Fibroblast of skin of left biceps (primary cell): ENCODE measurements at regions not wholly inside any gene's neighbourhood (a gene's known extent, or its start where the extent isn't known, plus 50 kb on each side); places are given as distances from the start of the nearest gene placed in this dataset.
A peak's percentile ranks its signal among the peaks of the same experiment; 100 is the strongest.
"Not testable (repeated sequence)": the region's sequence is repeated elsewhere in the genome, so short reads cannot be mapped to it uniquely, and the experiment has no call there.

Experiments
- DNase-seq, 2 experiments: peaks; one replicate each; pipeline ENCODE4 v3.0.0-alpha.2; 2013; ENCODE audit warnings: low read depth in 2 of 2

DNA sequence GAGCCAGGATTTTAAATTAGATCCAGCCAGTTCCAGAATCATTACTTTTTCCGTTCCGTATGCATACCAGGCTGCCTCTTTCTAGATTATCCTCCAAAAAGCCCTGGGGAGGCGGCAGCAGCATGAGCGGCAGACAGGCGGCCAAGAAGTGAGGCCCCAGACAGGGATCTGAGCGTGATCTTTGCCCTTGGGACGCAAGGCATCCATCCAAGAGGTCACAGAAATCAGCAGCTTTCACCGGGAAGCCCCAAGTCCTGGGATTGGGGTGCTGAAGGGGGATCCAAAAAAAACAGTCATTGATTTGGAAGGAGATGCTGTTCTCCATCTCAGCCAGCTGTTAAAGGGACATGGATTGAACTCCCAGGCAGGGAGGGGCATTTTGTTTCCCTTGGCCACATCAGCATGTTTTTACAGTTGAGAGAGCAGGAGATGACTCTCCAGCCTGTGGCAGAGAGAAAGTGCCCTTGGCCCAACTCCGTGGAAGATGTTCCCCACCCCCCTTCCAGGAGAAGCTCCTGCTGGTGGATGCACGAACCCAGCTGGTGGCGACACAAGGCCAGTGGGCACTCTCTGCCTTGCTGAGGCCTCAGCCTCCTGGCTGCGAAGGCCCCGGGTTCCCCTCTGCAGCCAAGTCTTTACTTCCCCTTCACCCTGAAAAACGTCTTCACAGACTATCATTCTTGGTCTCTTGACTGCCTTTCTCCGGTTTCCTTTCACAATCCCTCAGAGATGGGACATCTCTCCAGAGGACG, 265.6 kb downstream of the ANAPC1 start:
- no peak for DNase-seq

DNA sequence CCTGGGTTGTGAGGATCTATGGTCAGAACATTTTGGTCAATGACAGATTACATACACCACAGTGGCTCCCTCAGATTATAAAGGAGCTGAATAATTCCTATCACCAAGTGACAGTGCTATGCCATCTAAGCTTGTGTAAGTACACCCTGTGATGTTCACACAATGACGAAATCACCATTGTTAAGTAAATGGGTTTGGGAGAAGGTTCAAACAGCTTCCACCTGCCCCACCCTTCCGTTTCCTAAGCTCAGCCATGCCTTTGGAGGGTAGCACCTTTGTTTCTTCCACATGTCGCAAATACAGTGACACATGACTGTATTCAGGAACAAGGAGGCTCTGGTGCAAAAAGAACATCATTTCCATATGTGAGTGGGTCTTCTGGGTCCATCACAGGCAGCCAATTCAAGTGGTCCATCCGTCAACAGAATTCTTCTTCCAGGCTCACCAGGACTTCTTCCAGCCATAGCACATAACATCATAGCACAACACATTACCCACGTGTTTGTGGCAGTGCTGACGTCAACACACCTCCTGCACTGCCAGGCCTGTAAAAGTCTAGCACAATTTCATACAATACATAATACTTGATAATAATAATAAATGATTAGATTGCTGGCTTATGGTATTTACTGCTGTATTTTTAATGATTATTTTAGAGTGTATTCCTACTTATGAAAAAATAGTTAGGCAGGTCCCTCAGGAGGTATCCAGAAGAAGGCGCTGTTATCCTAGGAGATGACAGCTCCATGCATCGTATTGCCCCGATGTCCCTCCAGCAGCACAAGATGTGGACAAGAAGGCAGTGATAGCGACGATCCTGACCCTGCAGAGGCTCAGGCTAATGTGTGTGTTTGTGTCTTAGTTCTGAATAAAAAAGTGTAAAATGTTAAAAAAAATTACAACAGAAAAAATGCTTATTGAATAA, 264.8 kb downstream of the ANAPC1 start:
- no peak for DNase-seq

GRCh38 chr2:111620281-111620680, 263.7 kb downstream of the ANAPC1 start:
- DNase-seq = no peak

- no peak for DNase-seq
These were observed 261.1 kb downstream of the ANAPC1 start for GRCh38 chr2:111622859-111623258.

- DNase-seq = no peak
These were observed 260.6 kb downstream of the ANAPC1 start for GRCh38 chr2:111623380-111623779.

- peak; percentile 72 to 76 for DNase-seq
These were observed 259.4 kb downstream of the ANAPC1 start for GRCh38 chr2:111624411-111625156.

DNA sequence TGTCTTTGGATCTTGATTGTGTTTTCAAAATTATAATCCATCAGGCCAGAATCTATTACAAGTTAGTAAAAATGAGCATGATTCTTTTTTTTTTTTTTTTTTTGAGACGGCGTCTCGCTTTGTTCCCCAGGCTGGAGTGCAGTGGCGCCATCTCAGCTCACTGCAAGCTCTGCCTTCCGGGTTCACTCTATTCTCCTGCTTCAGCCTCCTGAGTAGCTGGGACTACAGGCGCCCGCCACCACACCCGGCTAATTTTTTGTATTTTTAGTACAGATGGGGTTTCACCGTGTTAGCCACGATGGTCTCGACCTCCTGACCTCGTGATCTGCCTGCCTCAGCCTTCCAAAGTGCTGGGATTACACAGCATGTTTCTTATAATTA, 258.8 kb downstream of the ANAPC1 start:
- DNase-seq = not testable (repeated sequence)

GRCh38 chr2:111626037-111626864, 257.7 kb downstream of the ANAPC1 start:
- DNase-seq = no peak

DNA sequence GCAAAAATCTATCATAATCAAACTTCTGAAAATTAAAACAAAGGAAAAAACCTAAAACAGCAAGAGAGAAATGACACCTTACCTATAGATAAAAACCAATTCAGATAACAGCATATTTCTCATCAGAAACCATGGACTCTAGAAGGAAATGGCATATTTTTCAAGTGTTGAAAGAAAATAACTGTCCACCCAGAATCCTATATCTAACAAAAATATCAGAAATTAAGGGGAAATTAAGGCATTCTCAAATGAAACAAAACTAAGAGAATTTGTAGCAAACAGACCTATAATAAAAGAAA, 257.2 kb downstream of the ANAPC1 start:
- no peak for DNase-seq

DNA sequence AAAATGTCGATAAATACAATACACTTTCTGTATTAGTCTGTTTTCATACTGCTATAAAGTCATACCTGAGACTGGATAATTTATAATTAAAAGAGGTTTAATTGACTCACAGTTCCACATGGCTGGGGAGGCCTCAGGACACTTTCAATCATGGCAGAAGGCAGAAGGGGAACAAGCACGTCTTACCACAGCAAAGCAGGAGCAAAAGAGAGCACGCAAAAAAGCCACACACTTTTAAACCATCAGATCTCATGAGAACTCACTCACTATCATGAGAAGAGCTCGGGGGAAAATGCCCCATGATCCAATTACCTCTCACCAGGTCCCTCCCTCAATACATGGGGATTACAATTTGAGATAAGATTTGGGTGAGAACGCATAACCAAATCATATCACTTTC, 256.7 kb downstream of the ANAPC1 start:
- DNase-seq = no peak

DNA sequence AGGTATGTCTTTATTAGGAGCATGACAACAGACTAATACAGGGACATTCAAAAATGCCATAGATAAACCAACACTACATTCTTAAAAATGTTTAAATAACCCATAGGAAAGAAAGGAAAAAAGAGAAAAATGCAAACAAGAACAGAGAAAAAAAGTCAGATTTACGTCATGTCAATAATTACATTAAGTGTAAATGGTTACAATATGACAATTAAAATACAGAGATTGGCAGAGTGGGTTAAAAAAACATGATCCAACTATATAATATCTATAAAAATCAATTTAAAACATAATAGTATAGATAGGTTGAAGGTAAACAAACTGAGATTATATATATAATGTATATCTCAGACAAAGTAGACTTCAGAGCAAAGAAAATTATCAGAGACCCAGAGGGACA, 255.8 kb downstream of the ANAPC1 start:
- DNase-seq = no peak

DNA sequence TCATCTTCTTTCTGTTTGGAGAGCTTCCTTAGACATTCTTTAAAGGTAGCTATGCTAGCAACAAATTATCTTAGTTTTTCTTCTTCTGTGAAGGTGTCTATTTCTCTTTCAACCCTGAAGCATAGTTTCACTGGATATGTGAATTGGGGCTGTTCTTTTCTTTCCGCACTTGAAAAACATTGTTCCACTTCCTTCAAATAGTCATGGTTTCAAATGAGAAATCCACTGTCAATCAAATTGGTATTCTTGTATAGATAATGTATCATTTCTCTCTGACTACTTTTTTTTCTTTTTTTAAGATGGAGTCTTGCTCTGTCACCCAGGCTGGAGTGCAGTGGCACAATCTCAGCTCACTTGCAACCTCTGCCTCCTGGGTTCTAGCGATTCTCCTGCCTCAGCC, 254.0 kb downstream of the ANAPC1 start:
- no peak for DNase-seq

- no peak for DNase-seq
These were observed 251.3 kb downstream of the ANAPC1 start for GRCh38 chr2:111632661-111633060.

- DNase-seq = no peak
These were observed 250.8 kb downstream of the ANAPC1 start for GRCh38 chr2:111633189-111633588.

GRCh38 chr2:111633643-111634042, 250.3 kb downstream of the ANAPC1 start:
- no peak for DNase-seq

GRCh38 chr2:111634050-111634794, 249.8 kb downstream of the ANAPC1 start:
- DNase-seq = no peak

GRCh38 chr2:111634995-111635538, 248.9 kb downstream of the ANAPC1 start:
- no peak for DNase-seq

DNA sequence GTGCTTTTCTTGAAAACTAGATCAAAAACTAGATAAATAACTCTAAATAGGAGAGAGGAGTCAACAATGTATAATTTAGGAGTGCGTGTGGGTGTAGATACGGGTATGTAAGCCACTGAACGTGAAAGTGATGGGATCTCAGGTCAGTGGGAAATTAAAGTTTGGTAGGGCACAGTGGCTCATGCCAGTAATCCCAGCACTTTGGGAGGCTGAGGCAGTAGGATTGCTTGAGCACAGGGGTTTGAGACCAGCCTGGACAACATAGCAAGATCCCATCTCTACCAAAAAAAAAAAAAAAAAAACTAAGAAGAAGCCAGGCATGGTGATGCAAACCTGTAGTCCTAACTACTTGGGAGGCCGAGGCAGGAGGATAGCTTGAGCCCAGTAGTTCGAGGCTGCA, 247.1 kb downstream of the ANAPC1 start:
- DNase-seq = no peak

GRCh38 chr2:111638274-111638877, 245.6 kb downstream of the ANAPC1 start:
- DNase-seq = no peak

DNA sequence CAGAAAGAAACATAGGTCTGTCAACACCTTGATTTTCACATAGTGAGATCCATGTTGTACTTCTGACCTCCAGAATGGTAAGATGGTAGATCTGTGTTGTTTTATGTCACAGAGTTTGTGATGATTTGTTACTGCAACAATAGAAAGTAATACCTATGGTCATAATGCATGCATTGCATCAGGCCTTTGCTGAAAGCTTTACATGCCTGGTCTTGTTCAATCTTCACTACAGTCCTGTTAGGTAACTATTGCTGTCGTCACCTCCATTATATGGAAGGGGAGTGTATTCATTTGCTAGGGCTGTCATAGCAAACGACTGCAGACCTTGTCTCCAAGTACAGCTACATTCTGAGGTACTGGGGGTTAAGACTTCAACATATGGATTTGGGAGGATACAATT, 243.5 kb downstream of the ANAPC1 start:
- DNase-seq = no peak
